HG02943 (cell line): ENCODE measurements at regions not wholly inside any gene's neighbourhood (a gene's known extent, or its start where the extent isn't known, plus 50 kb on each side); places are given as distances from the start of the nearest gene placed in this dataset.
"Not testable (repeated sequence)": the region's sequence is repeated elsewhere in the genome, so short reads cannot be mapped to it uniquely, and the experiment has no call there.

Experiments used
- ATAC-seq: cut with Tn5 transposase; IDR thresholded peaks from one replicate; pipeline ENCODE4 v1.9.1; 2021; ENCODE audit warnings: mild to moderate bottlenecking, low read depth, moderate library complexity; ENCODE audit not compliant: unreplicated experiment

DNA sequence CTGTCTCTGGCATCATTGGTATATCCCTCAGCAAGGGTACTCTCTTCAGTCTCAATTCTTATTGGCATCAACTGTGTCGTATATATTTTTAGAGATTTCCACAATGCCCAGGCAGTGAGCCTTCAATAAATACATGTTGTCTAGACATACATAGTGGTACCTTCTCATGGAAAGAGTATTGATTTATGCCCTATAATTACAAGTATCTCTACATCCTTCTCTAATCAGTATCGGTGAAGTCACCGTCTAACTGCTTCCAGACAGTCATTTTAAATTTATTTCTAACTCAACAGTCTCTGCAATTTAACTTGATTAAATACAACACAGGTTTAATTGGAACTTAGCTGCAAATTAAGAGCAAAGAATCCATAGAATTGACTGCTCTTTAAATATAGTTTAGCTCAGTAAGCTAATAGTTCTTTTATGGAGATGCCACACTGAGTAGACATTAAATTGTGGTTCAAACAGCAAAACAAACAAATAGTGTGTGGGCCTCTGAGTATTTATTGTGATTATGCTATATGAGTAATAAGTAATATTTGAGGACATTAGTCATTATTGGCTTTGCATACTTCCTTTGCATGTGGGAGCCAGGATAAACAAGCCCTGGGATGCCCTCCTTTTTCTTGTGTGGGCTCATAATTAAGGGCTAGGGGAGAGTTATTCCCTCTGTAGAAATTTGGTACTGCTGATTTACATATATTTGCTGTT is 126.9 kb upstream of the DUSP10 start:
- no peak for ATAC-seq

GRCh38 chr1:221867003-221867402 is 125.1 kb upstream of the DUSP10 start:
- ATAC-seq: no peak

DNA sequence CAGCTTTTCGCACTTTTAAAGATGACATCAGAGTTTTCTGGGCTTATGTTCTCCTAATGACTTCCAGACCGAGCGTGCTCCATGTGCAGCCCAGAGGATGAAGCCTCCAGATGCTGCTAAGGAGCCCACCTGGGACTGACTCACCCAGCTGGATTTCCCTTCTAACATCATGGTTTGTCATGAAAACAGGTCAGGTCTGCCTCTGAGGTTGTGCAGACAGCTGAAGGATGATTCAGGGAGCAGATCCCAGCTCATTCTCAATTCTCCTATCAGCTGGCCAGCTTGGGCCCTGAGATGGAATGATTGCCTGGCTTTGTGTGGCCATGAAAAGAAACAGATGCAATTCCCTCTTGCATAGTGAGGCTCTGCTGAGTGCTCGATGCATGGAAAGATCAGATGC is 123.9 kb upstream of the DUSP10 start:
- ATAC-seq: no peak

DNA sequence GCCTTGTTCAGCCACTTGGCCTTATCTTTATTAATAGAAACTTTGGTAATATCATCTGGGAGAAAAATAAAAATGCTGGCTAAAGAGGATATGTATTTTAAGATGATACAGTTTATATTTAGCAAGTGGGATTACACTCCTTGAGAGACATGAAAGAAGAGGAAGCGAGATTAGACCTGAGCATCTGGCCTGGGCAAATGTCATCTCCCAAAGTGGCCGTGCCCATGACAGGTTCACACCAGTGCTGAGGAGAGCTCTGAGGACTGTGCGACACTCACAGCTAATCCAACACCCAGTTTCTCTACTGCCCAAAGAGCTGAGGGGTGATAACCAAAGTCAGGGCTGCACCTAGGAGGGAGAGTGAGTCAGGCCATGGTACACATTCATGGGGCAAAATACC is 121.7 kb upstream of the DUSP10 start:
- ATAC-seq: no peak

- no peak for ATAC-seq
Measured at GRCh38 chr1:221862971-221863370, 121.1 kb upstream of the DUSP10 start.

DNA sequence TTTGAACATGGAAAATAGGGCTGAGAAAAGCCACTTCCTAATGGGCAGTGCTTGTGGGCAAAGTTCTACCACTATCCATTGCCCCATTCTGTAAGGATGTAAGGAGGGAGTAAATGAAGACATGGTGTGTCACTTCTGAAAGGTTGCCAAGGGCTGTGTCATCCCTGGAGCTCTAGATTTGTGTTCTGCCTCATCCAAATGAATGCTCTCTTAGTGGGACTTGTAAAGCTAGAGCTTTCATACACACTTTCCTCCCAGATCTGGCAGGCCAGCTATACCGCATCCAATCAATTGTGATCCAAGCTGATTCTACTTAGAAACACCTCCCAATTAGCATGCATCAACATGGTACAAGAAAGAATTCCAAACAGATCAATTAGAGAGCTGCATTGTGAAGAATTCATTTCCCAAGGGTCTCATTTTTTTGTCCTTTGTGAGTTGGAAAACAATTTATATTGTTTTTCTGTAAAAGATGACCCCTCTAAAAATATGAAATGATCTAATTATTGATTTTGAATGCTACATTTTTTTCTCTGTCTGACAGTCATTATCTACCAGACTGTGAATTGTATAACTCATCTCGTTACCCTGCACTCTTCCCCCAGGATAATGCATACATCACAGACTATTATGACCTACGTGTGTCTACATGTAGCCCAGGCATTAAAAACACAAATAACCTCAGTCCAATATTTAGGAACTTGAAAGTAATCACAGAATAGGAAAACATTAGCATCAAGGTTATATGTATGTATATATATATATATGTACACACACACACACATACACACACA is 117.1 kb upstream of the DUSP10 start:
- no peak for ATAC-seq

GRCh38 chr1:221857094-221857444 is 115.2 kb upstream of the DUSP10 start:
- not testable (repeated sequence) for ATAC-seq

DNA sequence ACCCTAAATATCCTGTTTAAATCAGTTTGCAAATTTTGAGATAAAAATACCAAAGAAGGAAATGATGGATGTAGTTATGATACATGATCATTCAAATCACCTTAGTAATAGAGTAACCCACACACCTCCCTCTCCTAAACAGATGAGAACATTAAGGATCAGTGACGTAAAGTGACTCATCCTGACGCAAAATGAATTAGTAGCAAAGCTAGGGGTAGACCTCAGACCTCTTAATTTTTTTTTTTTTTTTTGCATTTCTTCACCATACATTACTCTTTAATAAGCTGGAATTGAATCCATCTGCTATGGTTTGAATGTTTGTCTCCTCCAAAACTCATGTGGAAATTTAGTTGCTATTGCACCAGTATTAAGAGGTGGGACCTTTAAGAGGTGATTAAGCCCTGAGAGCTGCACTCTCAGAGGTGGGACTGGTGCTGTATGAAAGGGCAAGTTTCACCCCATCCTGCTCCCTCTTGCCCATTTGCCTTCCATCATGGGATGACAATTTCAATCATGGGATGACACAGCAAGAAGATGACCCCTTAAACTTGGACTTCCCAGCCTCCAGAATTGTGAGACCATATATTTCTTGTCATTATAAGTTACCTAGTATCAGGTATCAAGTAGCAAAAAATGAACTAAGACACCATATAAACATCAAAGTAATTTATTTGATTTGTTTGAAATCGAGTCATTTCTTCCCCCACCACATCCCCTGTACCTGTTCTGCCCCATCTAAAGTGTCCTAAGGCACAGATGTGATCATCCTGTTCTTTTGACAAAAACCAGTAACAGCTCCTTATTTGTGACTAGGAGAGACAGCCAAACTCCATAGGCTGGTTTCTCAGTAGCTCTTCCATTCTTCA is 114.6 kb upstream of the DUSP10 start:
- ATAC-seq: no peak

GRCh38 chr1:221855156-221855555 is 113.3 kb upstream of the DUSP10 start:
- ATAC-seq: no peak

- ATAC-seq: no peak
Measured at GRCh38 chr1:221851336-221851735, 109.4 kb upstream of the DUSP10 start.

- no peak for ATAC-seq
Measured at GRCh38 chr1:221850470-221851187, 108.7 kb upstream of the DUSP10 start.

- no peak for ATAC-seq
Measured at GRCh38 chr1:221849897-221850296, 108.0 kb upstream of the DUSP10 start.

- no peak for ATAC-seq
Measured at GRCh38 chr1:221849110-221849509, 107.2 kb upstream of the DUSP10 start.

DNA sequence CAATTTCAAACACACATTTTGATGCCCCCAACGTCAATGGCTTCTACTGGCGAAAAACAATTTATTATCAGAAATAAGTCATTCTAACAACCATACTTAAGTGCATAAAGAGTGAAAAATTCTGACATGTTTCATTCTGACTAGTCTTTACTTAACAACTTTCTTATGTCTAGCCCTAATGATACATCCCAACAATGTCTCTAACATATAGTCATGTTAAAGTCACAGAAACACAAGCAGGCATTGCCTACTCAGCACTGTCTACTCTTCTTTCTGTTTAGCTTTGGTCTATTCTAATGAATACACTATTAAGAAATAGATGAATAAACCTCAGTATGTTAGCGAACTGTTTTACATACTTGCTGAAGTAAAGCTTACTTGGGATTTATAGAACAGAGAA is 105.8 kb upstream of the DUSP10 start:
- no peak for ATAC-seq

GRCh38 chr1:221845650-221846371 is 103.9 kb upstream of the DUSP10 start:
- ATAC-seq: no peak

DNA sequence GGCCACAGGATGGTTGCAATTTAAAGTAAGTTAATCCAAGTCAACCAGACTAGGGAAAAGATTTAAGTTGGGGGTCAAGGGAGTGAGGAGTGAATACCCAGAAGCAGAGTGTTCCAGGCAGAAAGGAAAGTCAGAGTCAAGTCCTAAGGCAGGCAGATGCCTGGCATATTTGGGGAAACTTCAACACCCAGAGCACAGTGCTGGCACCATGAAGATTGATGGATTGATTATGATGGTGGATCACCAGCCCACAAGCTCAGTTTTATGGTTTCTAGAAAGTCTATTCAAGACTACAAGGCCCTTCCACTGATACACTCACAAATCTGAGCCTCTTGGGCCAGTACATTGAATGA is 100.1 kb upstream of the DUSP10 start:
- no peak for ATAC-seq

- ATAC-seq: no peak
Measured at GRCh38 chr1:221841251-221841982, 99.5 kb upstream of the DUSP10 start.

- no peak for ATAC-seq
Measured at GRCh38 chr1:221840511-221841243, 98.8 kb upstream of the DUSP10 start.
